C4-2B (cell line): ENCODE measurements at regions not wholly inside any gene's neighbourhood (a gene's known extent, or its start where the extent isn't known, plus 50 kb on each side); places are given as distances from the start of the nearest gene placed in this dataset.

Source experiments
- CTCF ChIP-seq: fragments of 450-650 bp; conservative IDR thresholded peaks from 2 replicates; pipeline ENCODE4 v1.5.1; 2017; ENCODE audit warnings: mild to moderate bottlenecking
- ZFX ChIP-seq: fragments of 450-650 bp; IDR thresholded peaks from 2 replicates; pipeline ENCODE4 v1.6.1; 2017

- no peak for TF ChIP-seq CTCF
- TF ChIP-seq ZFX: no peak
Measured at GRCh38 chr15:48062148-48062872, 58.5 kb upstream of the SLC24A5 start.
